Cortex of kidney (tissue), 1 donor: ENCODE measurements at regions not wholly inside any gene's neighbourhood (a gene's known extent, or its start where the extent isn't known, plus 50 kb on each side); places are given as distances from the start of the nearest gene placed in this dataset.

Source experiments
- DNase-seq: peaks from one replicate; lab custom pipeline; 2025; lab: John Stamatoyannopoulos, UW

DNA sequence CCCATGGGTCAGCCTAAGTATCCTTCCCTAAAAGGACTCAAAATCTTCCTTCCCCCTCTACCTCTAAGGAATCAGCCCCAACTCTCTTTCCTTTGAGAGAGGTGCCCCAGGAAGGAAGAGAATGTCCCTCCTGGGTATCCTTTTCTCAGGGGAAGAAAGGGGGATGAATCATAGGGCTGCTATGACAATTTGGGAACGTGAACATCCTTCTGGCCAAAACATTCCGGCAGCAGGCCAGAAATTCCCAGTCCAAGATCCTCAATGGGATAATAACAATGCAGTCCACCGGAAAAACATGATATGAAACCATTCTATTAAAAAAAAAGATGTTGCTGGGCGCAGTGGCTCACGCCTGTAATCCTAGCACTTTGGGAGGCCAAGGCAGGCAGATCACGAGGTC lies 50.8 kb upstream of the CACNA2D3 start:
- no peak for DNase-seq

DNA sequence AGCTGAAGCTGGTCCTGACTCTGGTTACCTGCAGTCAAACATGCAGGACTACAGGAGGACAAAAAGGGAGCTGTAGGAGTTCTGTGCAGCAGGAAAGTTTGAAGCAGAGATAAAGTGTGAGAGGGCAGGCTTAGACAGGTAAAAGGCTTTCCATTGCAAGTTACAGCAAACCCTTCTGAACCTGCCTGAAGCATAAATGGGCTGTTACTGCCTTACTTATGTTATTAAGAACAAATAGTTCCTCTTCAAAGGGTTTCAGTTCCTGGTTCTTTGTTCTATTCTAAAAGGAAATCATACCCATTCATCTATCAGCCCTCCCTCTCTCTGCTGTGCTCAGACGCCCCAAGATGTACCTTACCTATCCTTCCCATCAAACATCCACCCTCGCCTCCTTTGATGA lies 52.4 kb upstream of the CACNA2D3 start:
- DNase-seq, result no peak

DNA sequence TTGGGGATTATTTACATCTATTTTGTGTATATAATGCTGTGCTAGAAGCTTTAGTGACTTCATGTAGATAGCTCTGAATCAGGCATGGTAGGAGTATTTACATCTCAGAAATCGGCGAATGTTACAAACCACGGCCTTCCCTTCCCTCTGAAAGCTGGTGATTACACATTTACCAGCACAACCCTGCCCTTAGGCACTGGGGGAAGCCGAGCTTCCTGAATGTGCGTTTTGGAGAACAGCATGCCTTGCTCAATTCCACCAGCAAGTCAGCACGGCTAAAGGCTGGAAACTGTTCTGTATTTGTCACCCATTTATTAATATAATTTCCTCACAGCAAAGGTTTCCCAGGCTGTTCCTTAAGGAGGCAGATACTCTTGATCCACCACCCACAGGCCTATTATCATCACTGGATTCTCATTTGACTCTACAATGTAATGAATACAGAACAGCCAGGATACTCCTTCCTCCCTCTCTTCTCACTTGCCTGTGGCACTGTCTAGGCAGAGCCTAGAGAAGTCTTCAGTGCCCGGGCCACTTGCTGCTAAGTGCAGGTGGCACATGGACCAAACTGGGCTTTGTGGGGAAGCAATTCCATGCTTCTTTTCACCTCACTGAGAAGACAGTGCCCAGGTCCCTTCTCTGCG lies 55.2 kb upstream of the CACNA2D3 start:
- no peak for DNase-seq

DNA sequence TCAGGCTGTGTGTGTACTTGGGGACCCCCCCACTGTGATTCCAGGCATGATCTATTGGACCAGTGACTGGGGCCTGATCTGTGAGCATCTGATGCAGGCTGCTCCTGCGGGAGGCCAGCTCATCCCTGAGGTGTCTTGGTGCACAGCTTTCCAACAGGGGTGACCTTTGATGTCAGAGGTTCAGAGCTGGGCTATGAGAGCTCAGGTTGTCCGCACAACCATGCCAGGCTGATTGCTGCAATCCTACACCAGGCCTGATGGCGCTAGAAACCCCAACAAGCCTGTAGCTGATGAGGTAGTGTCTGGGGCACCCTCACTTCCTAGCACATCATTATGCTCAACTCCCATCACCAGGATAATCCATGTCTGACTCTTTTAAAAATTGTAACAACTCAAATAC lies 56.1 kb upstream of the CACNA2D3 start:
- DNase-seq, result no peak

DNA sequence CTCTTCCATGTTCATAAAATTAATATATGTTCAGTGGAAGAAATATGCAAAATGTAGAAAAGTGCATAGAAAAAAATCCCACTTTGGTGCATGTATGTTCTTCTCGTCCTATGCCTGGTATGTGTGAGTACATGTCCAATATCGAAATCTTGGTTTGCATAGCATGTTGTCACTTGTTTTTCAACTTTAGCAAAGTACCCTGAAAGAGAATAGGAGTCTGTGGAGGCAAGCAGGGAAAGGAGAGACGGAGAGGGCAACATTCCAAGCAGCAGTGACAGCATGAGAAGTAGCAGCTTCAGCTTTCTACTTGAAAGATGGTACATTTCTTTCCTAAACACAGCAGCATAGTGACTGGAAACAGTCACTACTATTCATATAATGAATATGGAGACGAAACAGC lies 56.8 kb upstream of the CACNA2D3 start:
- DNase-seq, result no peak

DNA sequence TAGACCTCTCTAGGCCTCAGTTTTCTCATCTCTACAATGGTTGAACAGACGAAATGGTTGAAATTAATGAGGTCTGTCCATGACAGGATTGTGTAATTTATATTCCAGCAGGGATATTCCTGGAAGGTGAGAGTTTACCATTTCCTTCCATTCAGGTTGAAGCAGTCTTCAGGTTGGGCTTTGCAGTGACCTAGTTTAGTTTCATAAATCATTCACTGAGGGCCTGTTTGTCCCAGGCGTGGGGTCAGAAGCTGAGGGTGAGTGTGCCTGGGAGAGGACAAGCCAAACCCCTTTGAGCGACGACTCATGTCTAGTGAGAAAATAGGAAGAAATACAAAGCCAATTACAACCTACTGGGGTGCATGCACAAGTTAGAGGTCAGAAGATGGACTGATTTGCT lies 57.2 kb upstream of the CACNA2D3 start:
- DNase-seq, result no peak

DNA sequence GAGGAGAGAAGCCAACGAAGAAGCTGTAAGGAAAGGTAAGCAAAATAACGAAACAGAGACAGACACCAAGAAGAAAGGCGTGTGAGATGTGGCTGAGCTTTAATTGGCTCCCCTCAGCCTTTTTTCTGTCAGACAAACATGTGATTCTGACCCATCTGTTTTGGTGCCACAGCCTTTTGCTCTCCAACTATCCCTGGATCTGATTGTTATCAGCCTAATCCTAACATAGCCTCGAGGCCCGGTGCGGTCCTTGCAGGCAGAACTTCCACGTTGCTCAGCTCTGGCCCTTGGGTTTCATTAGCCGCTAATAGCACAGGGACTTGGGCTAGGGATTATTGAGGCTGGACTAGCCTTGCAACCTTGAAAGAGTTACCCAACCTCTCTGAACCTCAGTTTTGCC lies 57.9 kb upstream of the CACNA2D3 start:
- no peak for DNase-seq

DNA sequence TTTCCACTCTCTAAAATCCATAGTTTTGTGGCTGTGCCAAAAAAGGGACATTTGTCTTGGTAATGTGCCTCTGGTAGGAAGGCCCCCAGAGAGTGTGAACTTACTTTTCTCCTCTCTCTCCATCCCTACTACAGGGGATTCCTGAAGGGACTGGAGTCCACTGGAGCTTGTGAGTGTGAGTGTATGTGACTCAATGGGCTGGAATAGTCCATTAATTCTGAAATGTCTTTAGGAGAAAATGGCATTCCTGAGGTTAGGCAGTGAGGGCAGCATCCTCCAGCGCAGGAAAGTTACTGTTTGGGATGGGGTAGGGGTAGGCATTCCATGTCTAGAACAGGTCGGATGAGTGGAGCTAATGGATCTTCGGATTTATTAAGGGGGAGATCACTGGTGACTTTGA lies 59.8 kb upstream of the CACNA2D3 start:
- DNase-seq, result no peak

DNA sequence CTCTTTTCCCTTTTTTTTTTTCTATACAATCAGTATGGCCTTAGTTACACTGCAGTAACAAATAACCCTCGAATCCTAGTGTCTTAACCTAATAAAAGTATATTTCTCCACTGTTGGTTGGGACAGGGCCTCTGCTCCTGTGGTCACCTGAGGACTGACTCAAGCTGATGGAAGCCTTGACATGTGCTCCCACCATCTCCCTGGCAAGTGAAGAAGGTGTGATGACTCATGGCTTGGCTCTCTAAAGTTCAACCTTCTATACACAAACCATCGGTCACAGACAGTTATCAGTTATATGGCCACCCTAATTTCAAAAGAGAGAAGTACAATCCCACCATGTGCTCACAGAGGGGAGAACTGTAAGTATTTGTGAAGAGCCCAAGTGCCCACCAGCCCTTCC lies 65.8 kb upstream of the CACNA2D3 start:
- DNase-seq, result no peak

DNA sequence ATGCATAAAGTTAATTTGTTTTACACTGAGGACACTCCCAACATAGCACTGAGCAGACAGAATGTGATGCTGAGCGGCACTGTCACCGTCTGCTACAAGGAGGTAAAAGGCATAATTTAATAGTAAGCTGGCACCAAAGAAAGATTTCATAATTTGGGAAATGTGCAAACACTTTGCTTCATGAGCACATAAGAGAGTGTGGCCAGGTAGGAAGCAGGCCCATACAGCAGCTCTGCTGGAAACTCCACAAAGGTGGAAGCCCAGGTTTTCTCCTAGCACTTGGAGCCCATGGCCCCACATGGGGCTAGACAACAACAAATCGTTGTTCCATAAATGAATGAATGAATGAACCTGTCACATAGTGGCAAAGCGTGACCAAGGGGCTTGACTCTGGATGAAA lies 68.5 kb upstream of the CACNA2D3 start:
- no peak for DNase-seq

DNA sequence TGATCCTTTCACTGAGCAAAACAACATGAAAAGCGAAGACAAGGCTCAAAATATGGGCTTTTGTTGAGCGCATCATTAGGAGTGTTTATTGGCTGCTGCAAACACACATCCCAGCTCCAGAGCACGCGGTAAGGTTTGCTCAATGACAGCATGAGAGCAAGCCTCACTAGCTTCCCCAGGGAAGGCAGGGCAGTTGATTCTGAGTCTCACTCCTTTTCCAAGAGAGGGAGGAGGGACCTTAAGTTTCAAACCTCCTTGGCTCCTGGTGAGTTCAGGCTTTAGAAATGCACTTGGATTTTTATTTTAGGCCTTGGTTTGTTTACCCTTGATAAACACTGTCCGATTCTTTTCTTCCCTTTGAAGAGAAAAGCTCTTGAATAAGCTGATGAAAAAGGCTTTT lies 69.1 kb upstream of the CACNA2D3 start:
- no peak for DNase-seq

DNA sequence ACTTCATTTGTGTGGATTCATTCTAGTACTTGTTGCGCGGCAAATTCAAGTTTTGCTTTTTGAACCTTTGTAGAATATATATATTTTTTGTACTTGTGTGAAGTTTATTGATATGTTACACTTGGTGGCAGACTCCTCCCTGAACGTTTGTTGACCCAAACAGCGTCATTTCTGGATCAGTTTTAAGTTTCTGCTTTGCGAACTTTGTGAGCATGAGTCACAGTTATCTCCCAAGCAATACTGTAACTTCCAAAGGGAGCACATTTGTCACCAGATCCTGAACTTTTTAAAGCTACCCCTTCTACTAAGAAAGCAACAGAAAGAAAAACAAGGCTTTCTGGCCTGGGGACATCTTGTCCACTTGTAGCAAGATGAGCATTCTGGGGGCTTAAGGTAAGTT lies 74.8 kb upstream of the CACNA2D3 start:
- DNase-seq, result no peak

DNA sequence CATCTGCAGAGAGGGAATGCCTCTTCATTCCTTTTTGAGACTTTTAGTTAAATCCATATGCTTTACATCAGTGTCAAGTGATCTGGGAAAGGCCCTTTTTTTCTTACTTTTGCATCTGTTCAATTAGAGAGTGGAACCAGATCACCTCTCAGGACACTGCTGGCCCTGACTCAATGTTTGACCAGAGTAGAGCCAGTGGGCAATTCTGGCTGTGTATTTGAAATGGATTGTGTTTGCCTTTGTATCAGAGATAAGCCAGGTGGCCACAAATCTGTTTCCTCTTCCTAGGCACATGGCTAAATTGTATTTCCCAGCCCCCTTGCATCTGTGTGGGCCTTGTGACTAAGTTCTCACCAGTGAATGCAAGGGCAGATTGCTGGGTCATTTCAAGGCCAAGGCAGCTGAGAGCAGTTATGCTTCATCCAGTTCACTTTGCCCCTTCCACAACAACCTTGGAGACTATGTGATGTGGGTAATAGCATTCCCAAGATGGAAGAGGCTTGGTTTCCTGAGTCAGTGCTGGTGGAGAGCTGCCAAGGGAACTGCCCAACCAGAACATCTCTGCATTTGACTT lies 75.6 kb upstream of the CACNA2D3 start:
- DNase-seq, result no peak

DNA sequence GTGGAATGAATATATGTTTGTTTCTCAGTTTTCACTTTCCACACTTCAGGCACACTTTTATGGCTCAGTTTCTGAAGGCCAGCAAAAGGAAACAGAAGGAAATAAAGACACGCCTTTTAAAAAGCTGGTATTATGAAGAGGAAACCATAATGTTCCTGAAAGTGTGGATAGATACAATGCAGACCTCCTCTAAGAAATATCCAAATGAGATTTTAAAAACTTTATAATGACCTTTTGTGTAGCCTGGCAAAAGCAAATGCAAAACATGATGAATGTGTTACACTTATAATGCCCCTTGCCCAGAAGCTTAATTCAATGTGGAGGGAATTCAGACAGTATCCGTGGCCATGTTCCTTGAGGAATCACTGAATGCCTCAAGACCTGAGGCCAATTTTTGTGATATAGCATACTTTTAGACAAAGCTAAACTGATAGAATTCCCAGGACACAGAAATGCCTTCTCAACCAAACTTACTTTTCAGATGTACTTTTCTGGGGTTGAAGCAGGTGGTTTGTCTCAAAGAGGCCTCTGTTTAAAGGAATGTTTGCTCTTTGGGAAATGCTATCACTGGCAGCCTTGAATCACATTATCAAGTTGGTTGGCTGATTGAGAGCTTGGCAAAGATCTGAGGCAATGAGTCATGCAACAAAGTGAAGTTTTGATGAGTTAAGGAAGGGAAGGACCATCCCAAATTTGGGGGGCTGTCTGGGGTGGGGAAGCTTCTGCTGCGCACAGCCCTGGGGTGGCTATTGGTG lies 77.1 kb upstream of the CACNA2D3 start:
- DNase-seq, result no peak

DNA sequence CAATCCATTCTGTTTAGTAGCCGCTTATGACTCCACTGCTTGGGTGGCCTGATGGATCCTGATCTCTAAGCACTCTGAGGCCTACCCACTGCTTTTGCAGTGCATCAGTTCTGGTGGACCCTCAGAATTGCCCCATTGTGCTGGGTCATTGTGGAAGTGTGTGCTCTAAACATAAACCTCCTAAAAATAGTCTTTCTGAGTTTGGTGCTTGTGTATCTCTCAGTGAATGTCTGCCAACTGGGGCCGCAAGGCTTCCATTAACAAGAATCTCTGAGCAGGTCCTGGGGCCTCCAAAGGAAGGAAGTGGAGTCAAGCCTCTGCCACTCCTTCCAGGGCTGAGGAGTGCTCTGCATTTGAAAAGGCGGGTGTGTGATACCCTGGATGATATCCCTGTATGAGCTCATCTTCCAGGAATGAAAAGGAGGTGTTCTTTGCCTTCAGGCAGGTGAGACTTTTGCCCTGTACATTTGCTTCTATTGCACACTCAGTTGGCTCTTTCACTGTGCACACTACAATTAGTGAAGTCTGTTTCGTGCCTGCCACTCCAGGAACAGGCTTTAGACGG lies 80.0 kb upstream of the CACNA2D3 start:
- no peak for DNase-seq

DNA sequence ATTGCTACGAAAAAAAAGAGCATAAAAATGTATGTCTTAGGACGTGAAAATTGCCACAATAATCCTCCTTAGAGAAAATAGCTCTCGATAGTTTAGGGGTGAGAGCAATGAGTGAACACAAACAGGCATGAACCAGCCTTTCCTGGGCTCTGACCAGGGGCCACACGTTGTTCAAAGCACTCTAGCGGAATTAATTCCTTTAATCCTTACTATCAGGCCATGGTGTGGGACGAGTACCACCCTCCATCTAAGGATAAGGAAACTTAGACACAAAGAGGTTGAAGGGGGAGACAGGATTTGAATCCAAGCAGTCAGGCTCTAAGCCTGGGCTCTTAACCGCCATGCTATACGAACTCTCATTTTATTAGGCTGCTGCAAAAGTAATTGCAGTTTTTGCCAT lies 81.9 kb upstream of the CACNA2D3 start:
- DNase-seq, result no peak

DNA sequence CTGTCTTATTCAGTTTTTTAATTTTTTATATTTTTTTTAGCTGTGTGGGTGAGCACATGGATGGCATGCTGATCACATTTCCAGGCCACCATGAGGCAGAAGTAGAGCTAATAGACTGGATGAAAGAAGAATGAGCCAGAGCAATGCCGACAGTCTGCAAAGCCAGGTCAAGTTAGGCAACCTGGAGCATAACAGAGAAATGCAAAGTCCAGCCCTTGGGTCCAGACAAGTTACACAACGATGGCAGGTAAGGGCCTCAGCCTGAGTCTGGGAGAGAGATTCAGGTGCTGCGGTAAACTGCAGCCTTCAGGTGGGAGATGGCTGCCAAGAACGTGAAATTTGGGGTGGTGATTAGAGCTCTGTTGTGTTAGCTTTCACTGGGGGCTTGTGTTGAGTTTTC lies 84.0 kb upstream of the CACNA2D3 start:
- no peak for DNase-seq

DNA sequence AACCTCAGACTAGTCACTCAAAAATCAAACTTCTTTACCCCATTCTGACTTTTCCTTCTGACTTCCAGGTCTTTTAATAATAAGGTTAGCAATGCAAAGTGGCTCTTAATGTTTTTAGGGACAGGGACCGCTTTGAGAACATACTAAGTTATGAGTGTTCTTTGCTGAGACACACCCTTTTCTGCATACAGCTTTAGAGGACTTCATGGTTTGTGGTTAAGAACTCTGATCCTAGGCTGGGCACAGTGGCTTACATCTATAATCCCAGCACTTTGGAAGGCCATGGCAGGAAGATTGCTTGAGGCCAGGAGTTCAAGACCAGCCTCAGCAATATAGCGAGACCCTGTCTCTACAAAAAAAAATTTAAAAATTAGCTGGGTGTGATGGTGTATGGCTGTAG lies 85.8 kb upstream of the CACNA2D3 start:
- no peak for DNase-seq

DNA sequence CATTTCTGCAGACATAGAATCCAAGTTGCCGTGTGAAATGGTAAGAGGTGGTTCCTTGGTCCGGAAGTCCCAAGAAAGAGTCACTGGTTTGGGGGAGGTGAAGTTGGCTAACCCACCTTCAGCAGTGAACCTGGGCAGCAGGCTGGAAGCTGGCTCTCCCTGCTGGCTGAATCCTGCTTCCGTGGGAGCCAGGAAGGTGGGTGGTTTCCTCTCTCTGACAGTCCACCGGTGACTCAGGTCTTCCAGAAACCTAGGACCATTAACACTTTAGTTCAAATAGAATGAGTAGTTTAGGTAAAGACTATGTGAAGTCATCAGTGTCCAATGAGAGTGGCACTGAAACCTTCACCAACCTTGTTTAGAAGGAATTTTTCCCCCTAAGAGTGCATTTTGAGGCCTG lies 87.4 kb upstream of the CACNA2D3 start:
- no peak for DNase-seq

DNA sequence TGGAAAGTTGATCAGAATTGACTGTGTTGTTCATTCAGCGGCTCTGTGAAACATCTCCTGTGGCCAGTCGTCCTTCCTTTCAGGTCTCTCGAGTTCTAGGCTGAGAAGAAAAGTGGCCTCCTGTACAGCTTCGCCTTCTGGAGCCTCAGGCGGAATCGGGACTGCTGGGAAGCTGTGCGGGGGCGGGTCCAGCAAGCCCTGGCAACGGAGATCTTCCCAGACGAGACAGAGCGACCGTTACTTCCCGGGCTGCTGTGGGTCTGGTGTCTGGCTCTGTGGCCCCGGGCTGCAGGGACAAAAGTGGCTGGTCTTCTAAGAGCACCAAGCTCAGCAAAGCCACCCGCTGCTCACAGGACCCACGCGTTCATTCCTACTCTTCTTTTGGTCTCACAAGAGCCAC lies 88.6 kb upstream of the CACNA2D3 start:
- DNase-seq, result no peak

DNA sequence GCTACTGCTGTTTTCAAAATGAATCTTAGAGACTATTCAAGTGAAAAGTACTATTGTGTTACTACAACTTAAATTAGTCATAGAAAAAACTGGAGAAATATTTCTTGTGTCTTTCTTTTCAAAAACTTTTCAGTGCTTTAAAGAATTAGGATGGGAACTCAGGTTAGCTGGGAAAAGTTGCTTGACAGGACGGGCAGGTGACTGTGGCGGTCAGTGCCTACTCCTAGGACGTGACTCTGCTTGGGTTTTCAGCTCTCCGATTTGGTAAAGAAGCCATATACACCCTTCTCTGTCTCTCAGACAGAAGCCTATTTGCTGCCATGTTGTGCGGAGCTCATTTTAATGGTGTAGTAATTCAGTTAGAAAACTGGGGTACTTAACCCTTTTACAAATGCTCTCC lies 89.8 kb upstream of the CACNA2D3 start:
- DNase-seq, result no peak

DNA sequence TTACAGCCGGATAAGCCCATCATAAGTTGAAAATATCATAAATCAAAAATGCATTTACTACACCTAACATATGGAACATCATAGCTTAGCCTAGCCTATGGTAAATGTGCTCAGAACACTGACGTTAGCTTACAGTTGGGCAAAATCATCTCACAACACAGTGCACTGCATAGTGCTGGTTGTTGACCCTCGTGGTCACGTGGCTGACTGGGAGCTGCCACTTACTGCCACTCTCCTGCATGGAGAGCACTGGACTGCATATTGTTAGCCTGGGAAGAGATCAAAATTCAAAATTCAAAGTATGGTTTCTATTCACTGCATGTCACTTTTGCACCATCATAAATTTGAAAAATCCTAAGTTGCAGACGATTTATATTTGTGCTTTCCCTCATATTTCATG lies 94.0 kb upstream of the CACNA2D3 start:
- no peak for DNase-seq

DNA sequence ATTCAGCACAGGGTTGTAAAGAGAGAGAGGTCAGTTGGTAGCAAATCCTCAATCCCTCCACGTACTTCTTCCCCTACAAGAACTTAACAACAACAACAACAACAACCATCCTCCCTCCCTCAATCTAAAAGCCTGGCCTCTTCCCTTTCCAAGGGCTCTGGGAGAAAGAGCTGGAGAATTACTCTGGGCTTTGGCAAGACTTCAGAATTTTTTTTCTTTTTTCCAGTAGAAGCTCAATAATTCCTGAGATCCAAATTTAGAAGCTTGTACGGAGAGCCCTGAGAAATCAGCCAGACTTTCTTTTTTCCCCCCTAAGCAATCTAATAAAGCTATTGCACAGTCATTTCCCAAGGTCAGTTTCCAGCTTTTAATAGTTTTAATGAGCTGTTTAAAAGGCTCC lies 95.8 kb upstream of the CACNA2D3 start:
- no peak for DNase-seq
